Vagina (tissue), 2 donors: ENCODE measurements at regions not wholly inside any gene's neighbourhood (a gene's known extent, or its start where the extent isn't known, plus 50 kb on each side); places are given as distances from the start of the nearest gene placed in this dataset.
"Not testable (repeated sequence)": the region's sequence is repeated elsewhere in the genome, so short reads cannot be mapped to it uniquely, and the experiment has no call there.

Source experiments
- DNase-seq, 2 donors: peaks; one replicate each; pipeline ENCODE4 v3.0.0-alpha.2; 2017; ENCODE audit errors: extremely low spot score in 2 of 2
- H3K27ac ChIP-seq: fragments of 200-600 bp; sonication (generic); one replicate; pipeline ENCODE4 v1.5.1; 2019
- H3K27me3 ChIP-seq: fragments of 200-600 bp; sonication (generic); one replicate; pipeline ENCODE4 v1.5.1; 2019
- H3K36me3 ChIP-seq, 2 donors: fragments of 200-600 bp; sonication (generic); one replicate each; pipeline ENCODE4 v1.5.1; 2017 to 2019
- H3K4me1 ChIP-seq: fragments of 200-600 bp; sonication (generic); one replicate; pipeline ENCODE4 v1.5.1; 2019
- H3K4me3 ChIP-seq, 2 donors: fragments of 200-600 bp; sonication (generic); 1 replicate in 1 of 2; 2 replicates in 1 of 2; pipeline ENCODE4 v1.5.1; 2016 to 2019
- H3K9me3 ChIP-seq: fragments of 200-600 bp; sonication (generic); one replicate; pipeline ENCODE4 v1.5.1; 2019
- POLR2A ChIP-seq, 2 donors: fragments of 450-650 bp; IDR thresholded peaks; one replicate each; pipeline ENCODE4 v1.6.1; 2017; ENCODE audit warnings: antibody characterized with exemption in 2 of 2, mild to moderate bottlenecking in 2 of 2, moderate library complexity in 2 of 2
- POLR2AphosphoS5 ChIP-seq, 2 donors: sonication (generic); formaldehyde crosslinking; IDR thresholded peaks; one replicate each; pipeline ENCODE4 v1.9.0; 2017; ENCODE audit warnings: antibody characterized with exemption in 2 of 2, mild to moderate bottlenecking in 2 of 2, low read depth in 1 of 2; ENCODE audit not compliant: insufficient read depth in 1 of 2
- intact Hi-C: fragments of 100-400 bp; cut with DNase I; formaldehyde crosslinking; loops from one replicate; pipeline ENCODE4 v1.15.1; 2023
- TF ChIP-seq, protein P1 (sequence below), 3 experiments: fragments of 450-650 bp in 2 of 3; fragments of 200-600 bp in 1 of 3; sonication (generic) in 1 of 3; IDR thresholded peaks; one replicate each; pipeline ENCODE4 v1.5.1; 2017 to 2019; ENCODE audit warnings: antibody characterized with exemption in 3 of 3, mild to moderate bottlenecking in 2 of 3, moderate library complexity in 2 of 3

DNA sequence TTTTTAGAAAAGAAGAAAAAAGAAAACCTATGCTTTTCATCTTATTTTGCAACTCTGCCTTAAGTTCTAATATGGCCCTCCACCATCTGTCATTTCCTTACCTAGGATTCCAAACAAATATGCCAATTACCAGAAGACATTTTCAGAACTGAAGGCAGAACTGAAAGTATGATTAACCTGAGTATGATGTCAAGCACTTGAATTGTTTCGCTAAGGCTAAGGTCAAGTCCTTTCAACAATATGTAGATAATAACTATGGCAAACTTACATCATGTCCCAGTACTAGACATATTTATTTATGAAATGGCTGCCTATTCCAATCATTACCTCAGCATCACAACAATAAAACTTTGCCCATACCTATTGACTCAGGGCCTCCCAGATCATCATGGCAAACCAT, 91.0 kb downstream of the OR13H1 start:
- intact Hi-C loops = no loop called here
- H3K4me3 ChIP-seq = no peak overlapping the region
- H3K36me3 ChIP-seq = no peaks in the 10 kb centered on the region
- H3K27ac ChIP-seq = no peak overlapping the region
- H3K9me3 ChIP-seq = no peaks in the 10 kb centered on the region
- no peak for DNase-seq
- H3K27me3 ChIP-seq = peaks cover 4% of the 10 kb centered on the region
- H3K4me1 ChIP-seq = no peaks in the 10 kb centered on the region
- TF ChIP-seq POLR2AphosphoS5 (IDR thresholded peaks at IDR 0.05; ENCODE audit: insufficient read depth in 1 of 2, low read depth in 1 of 2) (no peak), POLR2A (IDR thresholded peaks at IDR 0.05) (no peak)
- TF ChIP-seq, protein P1, sequence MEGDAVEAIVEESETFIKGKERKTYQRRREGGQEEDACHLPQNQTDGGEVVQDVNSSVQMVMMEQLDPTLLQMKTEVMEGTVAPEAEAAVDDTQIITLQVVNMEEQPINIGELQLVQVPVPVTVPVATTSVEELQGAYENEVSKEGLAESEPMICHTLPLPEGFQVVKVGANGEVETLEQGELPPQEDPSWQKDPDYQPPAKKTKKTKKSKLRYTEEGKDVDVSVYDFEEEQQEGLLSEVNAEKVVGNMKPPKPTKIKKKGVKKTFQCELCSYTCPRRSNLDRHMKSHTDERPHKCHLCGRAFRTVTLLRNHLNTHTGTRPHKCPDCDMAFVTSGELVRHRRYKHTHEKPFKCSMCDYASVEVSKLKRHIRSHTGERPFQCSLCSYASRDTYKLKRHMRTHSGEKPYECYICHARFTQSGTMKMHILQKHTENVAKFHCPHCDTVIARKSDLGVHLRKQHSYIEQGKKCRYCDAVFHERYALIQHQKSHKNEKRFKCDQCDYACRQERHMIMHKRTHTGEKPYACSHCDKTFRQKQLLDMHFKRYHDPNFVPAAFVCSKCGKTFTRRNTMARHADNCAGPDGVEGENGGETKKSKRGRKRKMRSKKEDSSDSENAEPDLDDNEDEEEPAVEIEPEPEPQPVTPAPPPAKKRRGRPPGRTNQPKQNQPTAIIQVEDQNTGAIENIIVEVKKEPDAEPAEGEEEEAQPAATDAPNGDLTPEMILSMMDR (IDR thresholded peaks at IDR 0.05) = no peak

DNA sequence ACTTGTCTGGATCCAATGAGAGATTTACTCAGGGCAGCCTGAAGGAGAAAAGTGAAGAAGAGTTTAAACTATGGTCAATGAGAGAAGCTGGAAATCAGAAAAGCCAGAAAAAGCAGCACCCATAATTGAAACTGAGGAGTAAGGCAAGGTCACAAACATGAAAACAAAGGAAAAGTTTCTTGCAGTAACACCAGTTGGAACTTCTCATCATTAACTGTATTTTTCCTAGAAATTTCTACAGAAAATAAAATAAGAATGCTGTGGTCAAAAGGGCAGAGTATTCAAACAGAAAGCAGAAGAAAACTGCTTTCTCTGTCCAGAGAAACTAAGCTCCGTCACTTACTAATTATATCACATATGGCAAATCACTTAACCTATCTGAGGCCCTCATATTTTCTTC, 102.2 kb downstream of the OR13H1 start:
- no peak for DNase-seq
- Histone ChIP-seq H3K36me3 (no peaks in the 10 kb centered on the region), H3K9me3 (no peaks in the 10 kb centered on the region), H3K27me3 (no peaks in the 10 kb centered on the region), H3K4me1 (no peaks in the 10 kb centered on the region), H3K27ac (no peak overlapping the region), H3K4me3 (no peak overlapping the region)
- intact Hi-C loops = no loop called here
- TF ChIP-seq POLR2AphosphoS5 (IDR thresholded peaks at IDR 0.05; ENCODE audit: insufficient read depth in 1 of 2, low read depth in 1 of 2) (no peak), POLR2A (IDR thresholded peaks at IDR 0.05) (no peak)
- TF ChIP-seq, protein P1 (IDR thresholded peaks at IDR 0.05) = no peak

- Histone ChIP-seq H3K27me3 (no peaks in the 10 kb centered on the region), H3K9me3 (no peaks in the 10 kb centered on the region), H3K4me3 (no peak overlapping the region), H3K36me3 (no peaks in the 10 kb centered on the region), H3K4me1 (no peaks in the 10 kb centered on the region), H3K27ac (no peak overlapping the region)
- TF ChIP-seq, protein P1 (IDR thresholded peaks at IDR 0.05) = no peak
- TF ChIP-seq POLR2AphosphoS5 (IDR thresholded peaks at IDR 0.05; ENCODE audit: insufficient read depth in 1 of 2, low read depth in 1 of 2) = no peak
- no peak for TF ChIP-seq POLR2A (IDR thresholded peaks at IDR 0.05)
- intact Hi-C loops = no loop called here
- DNase-seq = no peak
Observed at GRCh38 chrX:131649741-131650140, 105.9 kb downstream of the OR13H1 start.

DNA sequence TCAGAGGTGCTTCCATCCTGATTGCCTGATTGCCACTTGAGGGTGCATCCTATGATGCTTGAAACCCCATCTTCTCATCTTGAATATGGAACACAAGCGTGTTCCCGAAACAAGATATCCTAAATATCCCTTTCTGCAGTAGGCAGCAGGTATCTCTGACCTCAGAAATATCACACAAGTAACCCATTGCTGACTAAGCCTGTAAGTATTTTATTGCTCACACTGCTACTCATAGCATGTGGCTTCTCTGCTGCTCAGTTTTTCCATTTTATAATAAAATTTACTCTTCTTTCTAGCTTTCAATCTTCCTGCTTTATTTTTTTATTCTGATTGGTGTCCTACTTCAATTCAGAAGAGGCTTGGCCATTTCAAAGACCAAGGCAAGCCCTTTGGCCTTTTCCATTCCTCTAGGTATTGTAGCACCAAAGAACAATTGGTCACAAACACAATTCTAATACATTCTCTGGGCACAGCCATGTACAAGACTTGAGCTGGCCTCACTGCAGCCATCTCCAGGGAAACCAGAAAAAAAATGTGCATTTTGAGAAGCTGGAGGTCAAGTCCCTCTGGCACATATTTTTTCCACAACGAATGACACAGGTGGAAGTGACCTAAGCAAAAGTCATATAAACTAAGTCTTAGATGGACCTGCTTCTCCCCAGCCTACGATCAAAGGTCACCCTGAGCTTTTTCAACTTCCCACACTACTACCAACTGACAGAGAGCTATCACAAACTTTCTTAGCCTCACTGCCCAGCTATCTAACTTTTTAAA, 107.0 kb downstream of the OR13H1 start:
- intact Hi-C loops = no loop called here
- no peaks in the 10 kb centered on the region for H3K27me3 ChIP-seq
- H3K9me3 ChIP-seq = no peaks in the 10 kb centered on the region
- no peak overlapping the region for H3K4me3 ChIP-seq
- no peak overlapping the region for H3K27ac ChIP-seq
- no peak for DNase-seq
- no peaks in the 10 kb centered on the region for H3K36me3 ChIP-seq
- TF ChIP-seq POLR2A (IDR thresholded peaks at IDR 0.05) (no peak), POLR2AphosphoS5 (IDR thresholded peaks at IDR 0.05; ENCODE audit: insufficient read depth in 1 of 2, low read depth in 1 of 2) (no peak)
- TF ChIP-seq, protein P1 (IDR thresholded peaks at IDR 0.05) = no peak
- no peaks in the 10 kb centered on the region for H3K4me1 ChIP-seq

DNA sequence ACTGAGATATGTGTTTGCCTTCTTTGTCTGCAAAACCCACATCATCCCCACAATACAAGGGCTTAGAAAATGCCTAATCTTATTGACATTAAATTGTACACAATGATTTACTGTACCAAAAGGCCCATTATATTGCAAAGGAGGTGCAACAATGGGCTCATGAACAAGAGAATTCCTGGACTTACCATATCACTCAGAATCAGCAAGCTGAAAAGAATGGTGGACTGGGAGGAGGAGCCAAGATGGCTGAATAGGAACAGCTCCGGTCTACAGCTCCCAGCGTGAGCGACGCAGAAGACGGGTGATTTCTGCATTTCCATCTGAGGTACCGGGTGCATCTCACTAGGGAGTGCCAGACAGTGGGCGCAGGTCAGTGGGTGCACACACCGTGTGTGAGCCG, 119.9 kb downstream of the OR13H1 start:
- H3K4me3 ChIP-seq, H3K9me3 ChIP-seq, DNase-seq, intact Hi-C loops, H3K36me3 ChIP-seq, H3K27me3 ChIP-seq, H3K4me1 ChIP-seq, H3K27ac ChIP-seq: not testable (repeated sequence)
